Transverse colon (tissue), 4 donors: ENCODE measurements at regions not wholly inside any gene's neighbourhood (a gene's known extent, or its start where the extent isn't known, plus 50 kb on each side); places are given as distances from the start of the nearest gene placed in this dataset.

Experiments
- DNase-seq: peaks from one replicate; pipeline ENCODE4 v3.0.0-alpha.2; 2019
- H3K27ac ChIP-seq, 4 donors: fragments of 200-600 bp; sonication (generic); 2 replicates each; pipeline ENCODE4 v1.5.1; 2016 to 2018; ENCODE audit warnings: inconsistent platforms in 4 of 4
- H3K27me3 ChIP-seq: fragments of 200-600 bp; sonication (generic); 2 replicates; pipeline ENCODE4 v1.5.1; 2017; ENCODE audit warnings: inconsistent platforms
- H3K36me3 ChIP-seq, 4 donors: fragments of 200-600 bp; sonication (generic); 2 replicates each; pipeline ENCODE4 v1.5.1; 2017 to 2019; ENCODE audit warnings: inconsistent platforms in 4 of 4
- H3K4me1 ChIP-seq, 4 donors: fragments of 200-600 bp; sonication (generic); 2 replicates each; pipeline ENCODE4 v1.5.1; 2017 to 2020; ENCODE audit warnings: inconsistent platforms in 4 of 4
- H3K4me3 ChIP-seq, 4 donors: fragments of 200-600 bp; sonication (generic); 1 replicate in 1 of 4; 2 replicates in 3 of 4; pipeline versions ENCODE4 v1.5.1 to v1.6.1; 2017 to 2019; ENCODE audit warnings: inconsistent platforms in 4 of 4
- H3K9me3 ChIP-seq, 2 donors: fragments of 200-600 bp; sonication (generic); 2 replicates each; pipeline ENCODE4 v1.5.1; 2017 to 2019; ENCODE audit warnings: inconsistent platforms in 2 of 2
- CTCF ChIP-seq, 5 experiments: fragments of 200-600 bp in 3 of 5; fragments of 450-650 bp in 2 of 5; sonication (generic) in 3 of 5; IDR thresholded peaks; 1 replicate in 2 of 5; 2 replicates in 3 of 5; pipeline ENCODE4 v1.5.1; 2016 to 2017; ENCODE audit warnings: antibody characterized with exemption in 5 of 5, inconsistent platforms in 3 of 5, mild to moderate bottlenecking in 2 of 5, moderate library complexity in 1 of 5
- EP300 ChIP-seq: sonication (generic); formaldehyde crosslinking; IDR thresholded peaks from one replicate; pipeline ENCODE4 v1.6.1; 2017; ENCODE audit warnings: antibody characterized with exemption, low read depth
- POLR2A ChIP-seq: fragments of 450-650 bp; IDR thresholded peaks from one replicate; pipeline ENCODE4 v1.6.1; 2016; ENCODE audit warnings: antibody characterized with exemption, mild to moderate bottlenecking, moderate library complexity
- POLR2AphosphoS5 ChIP-seq, 3 donors: sonication (generic); formaldehyde crosslinking; IDR thresholded peaks; one replicate each; pipeline ENCODE4 v1.6.1; 2016; ENCODE audit warnings: antibody characterized with exemption in 3 of 3
- WGBS, 2 donors: methylation state at CpG; one replicate each; pipeline ENCODE4 v1.1.5; 2018; ENCODE audit warnings: low coverage in 1 of 2; 5-methylcytosine and 5-hydroxymethylcytosine counted together
- in situ Hi-C, 4 donors: fragments of 200-750 bp; cut with MboI; loops; one replicate each; pipeline versions ENCODE4 v1.15.0 to v1.15.1; 2017; ENCODE audit warnings: low sequenced_read_pairs in 3 of 4, low pct_ligation_motif_present in 1 of 4, low pct_unique_long_range_greater_than_20kb in 1 of 4
- intact Hi-C: fragments of 100-400 bp; cut with DNase I; formaldehyde crosslinking; loops from one replicate; pipeline ENCODE4 v1.15.1; 2023; ENCODE audit warnings: low total_unique reads

- no peaks in the 10 kb centered on the region for H3K36me3 ChIP-seq
- no peak for DNase-seq
- intact Hi-C loops (no loop called here), in situ Hi-C loops (no loop called here)
- H3K4me3 ChIP-seq = no peak overlapping the region
- H3K27me3 ChIP-seq = no peaks in the 10 kb centered on the region
- H3K27ac ChIP-seq = no peak overlapping the region
- no peaks in the 10 kb centered on the region for H3K9me3 ChIP-seq
- no peak for TF ChIP-seq POLR2A
- 82 to 85% methylated on average over 3 of the region's 3 CpGs for WGBS, 2 donors
- H3K4me1 ChIP-seq = no peaks in the 10 kb centered on the region
Observed at GRCh38 chr6:101263596-101263995, 129.9 kb upstream of the GRIK2 start.

- no peak overlapping the region for H3K4me3 ChIP-seq
- no peak overlapping the region for H3K27ac ChIP-seq
- 29 to 51% methylated on average over 2 of the region's 2 CpGs for WGBS, 2 donors
- TF ChIP-seq POLR2A (no peak), POLR2AphosphoS5 (IDR thresholded peaks at IDR 0.05) (no peak), CTCF (IDR thresholded peaks at IDR 0.05) (no peak), EP300 (no peak)
- no peak for DNase-seq
- H3K36me3 ChIP-seq = no peaks in the 10 kb centered on the region
- no peaks in the 10 kb centered on the region for H3K27me3 ChIP-seq
- intact Hi-C loops = no loop called here
- peaks cover 0 to 7% of the 10 kb centered on the region in 2 donors for H3K9me3 ChIP-seq
- H3K4me1 ChIP-seq = no peaks in the 10 kb centered on the region
- in situ Hi-C loops = no loop called here
Observed at GRCh38 chr6:101266063-101266462, 127.4 kb upstream of the GRIK2 start.

- Histone ChIP-seq H3K27me3 (no peaks in the 10 kb centered on the region), H3K27ac (no peak overlapping the region), H3K4me1 (no peaks in the 10 kb centered on the region), H3K9me3 (peaks cover 0 to 7% of the 10 kb centered on the region in 2 donors), H3K4me3 (no peak overlapping the region), H3K36me3 (no peaks in the 10 kb centered on the region)
- in situ Hi-C loops (no loop called here), intact Hi-C loops (no loop called here)
- TF ChIP-seq POLR2AphosphoS5 (IDR thresholded peaks at IDR 0.05) = no peak
- no peak for TF ChIP-seq CTCF (IDR thresholded peaks at IDR 0.05)
- TF ChIP-seq EP300 = no peak
- TF ChIP-seq POLR2A = no peak
- 72 to 73% methylated on average over 2 of the region's 2 CpGs for WGBS, 2 donors
- DNase-seq = no peak
Observed at GRCh38 chr6:101268541-101268940, 125.0 kb upstream of the GRIK2 start.

- 96% methylated on average over 5 of the region's 5 CpGs for WGBS, 2 donors
- H3K36me3 ChIP-seq = no peaks in the 10 kb centered on the region
- no peak for TF ChIP-seq CTCF (IDR thresholded peaks at IDR 0.05)
- TF ChIP-seq EP300 = no peak
- no peak for TF ChIP-seq POLR2AphosphoS5 (IDR thresholded peaks at IDR 0.05)
- TF ChIP-seq POLR2A = no peak
- no peaks in the 10 kb centered on the region for H3K27me3 ChIP-seq
- H3K4me1 ChIP-seq = no peaks in the 10 kb centered on the region
- intact Hi-C loops = no loop called here
- in situ Hi-C loops = no loop called here
- no peak for DNase-seq
- peaks cover 0 to 2% of the 10 kb centered on the region in 2 donors for H3K9me3 ChIP-seq
- no peak overlapping the region for H3K27ac ChIP-seq
- no peak overlapping the region for H3K4me3 ChIP-seq
Observed at GRCh38 chr6:101275251-101275650, 118.3 kb upstream of the GRIK2 start.

- no peak overlapping the region for H3K4me3 ChIP-seq
- H3K4me1 ChIP-seq = no peaks in the 10 kb centered on the region
- H3K27ac ChIP-seq = no peak overlapping the region
- H3K27me3 ChIP-seq = no peaks in the 10 kb centered on the region
- in situ Hi-C loops (no loop called here), intact Hi-C loops (no loop called here)
- no peaks in the 10 kb centered on the region for H3K9me3 ChIP-seq
- no peaks in the 10 kb centered on the region for H3K36me3 ChIP-seq
- TF ChIP-seq POLR2A = no peak
- TF ChIP-seq EP300 = no peak
- TF ChIP-seq POLR2AphosphoS5 (IDR thresholded peaks at IDR 0.05) = no peak
- no peak for TF ChIP-seq CTCF (IDR thresholded peaks at IDR 0.05)
- DNase-seq = no peak
Observed at GRCh38 chr6:101276066-101276465, 117.4 kb upstream of the GRIK2 start.
